T47D (cell line): ENCODE measurements at regions not wholly inside any gene's neighbourhood (a gene's known extent, or its start where the extent isn't known, plus 50 kb on each side); places are given as distances from the start of the nearest gene placed in this dataset.

Experiments used
- DNase-seq, 2 experiments: peaks; one replicate each; pipeline versions ENCODE4 v3.0.0 to v3.0.0-alpha.2; 2011 to 2012; ENCODE audit warnings: low read depth in 1 of 2, low spot score in 1 of 2
- JUND ChIP-seq: IDR thresholded peaks from 2 replicates; pipeline ENCODE4 v1.6.1; 2012; ENCODE audit warnings: low read depth
- in situ Hi-C: cut with HindIII; loops from 2 replicates; pipeline ENCODE4 v1.10.0; 2016; ENCODE audit warnings: low sequenced_read_pairs, low pct_unique_long_range_greater_than_20kb

DNA sequence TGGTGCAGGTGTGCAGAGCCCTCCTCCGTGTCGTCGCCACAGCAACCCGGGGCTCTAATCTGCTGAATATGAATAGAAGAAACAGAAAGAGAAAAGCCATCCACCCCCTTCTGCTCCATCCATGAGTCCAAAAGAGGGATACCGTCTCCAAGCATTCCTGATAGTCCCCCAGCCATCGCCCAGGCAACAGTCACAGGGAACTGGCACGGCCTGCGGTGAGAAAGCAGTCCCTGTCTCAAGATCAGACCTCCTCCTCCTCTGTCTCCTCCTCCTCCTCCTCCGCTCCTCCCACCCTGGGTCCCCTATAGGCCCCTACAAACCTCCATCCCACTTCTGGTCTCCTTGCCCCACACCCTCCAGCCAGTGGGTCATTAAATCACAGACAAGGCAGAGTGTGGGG, 308.1 kb upstream of the MPDZ start:
- TF ChIP-seq JUND: no peak
- in situ Hi-C loops: no loop called here
- no peak for DNase-seq

DNA sequence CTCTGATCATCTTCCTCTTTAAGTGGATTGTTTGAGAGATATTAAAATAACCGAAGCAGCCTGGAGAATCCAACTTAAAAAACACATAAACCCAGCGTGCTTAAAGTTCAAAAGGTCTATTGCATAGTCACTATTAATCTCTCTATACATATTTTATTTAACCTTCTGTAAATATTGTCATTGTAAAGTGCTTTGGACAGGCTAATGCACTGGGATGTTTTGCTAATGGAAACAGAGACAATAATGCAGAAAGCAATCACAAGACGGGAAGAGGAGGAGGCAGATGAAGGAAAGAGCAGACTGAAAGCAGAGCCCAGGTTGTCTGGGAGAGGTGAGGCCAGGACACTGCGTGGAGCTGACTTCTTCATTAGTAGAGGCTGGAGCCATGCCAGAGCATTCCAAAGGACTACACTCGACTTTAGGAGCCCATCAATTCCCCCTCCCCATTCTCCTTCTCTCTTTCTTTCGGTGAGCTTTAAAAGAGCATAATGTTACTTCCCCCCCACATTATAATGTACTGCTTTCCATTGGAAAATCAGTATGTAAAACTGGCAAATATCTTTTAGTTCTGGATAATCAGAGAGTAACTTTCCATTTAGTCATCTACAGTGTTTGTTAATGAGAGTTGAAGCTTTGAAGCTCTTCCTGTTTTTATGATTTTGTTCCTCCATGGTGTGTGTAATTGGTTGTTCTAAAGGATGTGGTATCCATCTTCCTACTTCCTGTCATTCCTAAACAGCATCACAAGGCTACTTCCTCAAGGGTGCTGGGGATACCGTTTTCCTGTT, 307.3 kb upstream of the MPDZ start:
- DNase-seq: peak in 1 of 2 experiments; percentile 5
- no peak for TF ChIP-seq JUND
- in situ Hi-C loops: no loop called here

DNA sequence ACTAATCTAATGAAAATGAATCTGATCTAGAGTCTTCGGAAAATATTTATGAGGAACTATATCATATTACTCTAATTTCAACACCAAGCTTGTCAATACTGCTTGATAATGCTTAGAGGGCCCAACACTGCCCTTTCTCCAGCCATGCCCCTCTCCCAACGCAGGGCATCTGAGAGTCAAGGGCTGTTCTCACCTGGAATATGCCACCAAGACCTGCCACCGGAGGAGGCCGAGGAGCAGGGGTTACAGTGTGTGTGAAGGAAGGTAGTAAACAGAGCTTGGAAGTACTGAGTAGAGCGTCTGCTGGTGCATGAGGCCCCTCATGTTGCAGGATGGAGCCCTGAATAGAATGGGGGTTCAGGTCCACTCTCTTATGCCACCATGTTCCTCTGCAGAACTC, 301.3 kb upstream of the MPDZ start:
- no peak for TF ChIP-seq JUND
- DNase-seq: no peak
- in situ Hi-C loops: no loop called here

DNA sequence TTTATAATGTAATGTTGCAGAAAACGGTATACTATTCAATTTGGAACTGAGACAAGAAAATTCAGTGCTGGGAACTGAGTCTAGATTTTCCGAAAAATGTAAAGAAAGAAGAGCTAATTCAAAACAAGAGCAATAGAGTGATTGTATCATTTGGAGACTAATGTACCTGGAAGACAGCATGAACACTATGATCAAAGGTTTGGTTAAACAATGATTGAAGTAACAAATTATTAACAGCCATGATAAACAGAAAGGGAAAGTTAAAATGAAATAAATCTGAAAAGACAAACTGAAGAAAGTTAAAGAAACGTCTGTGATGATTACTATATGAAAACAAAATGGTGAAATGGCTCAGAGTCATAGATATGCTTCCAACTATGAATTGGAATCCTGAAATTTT, 300.6 kb upstream of the MPDZ start:
- no peak for TF ChIP-seq JUND
- no peak for DNase-seq
- in situ Hi-C loops: no loop called here

DNA sequence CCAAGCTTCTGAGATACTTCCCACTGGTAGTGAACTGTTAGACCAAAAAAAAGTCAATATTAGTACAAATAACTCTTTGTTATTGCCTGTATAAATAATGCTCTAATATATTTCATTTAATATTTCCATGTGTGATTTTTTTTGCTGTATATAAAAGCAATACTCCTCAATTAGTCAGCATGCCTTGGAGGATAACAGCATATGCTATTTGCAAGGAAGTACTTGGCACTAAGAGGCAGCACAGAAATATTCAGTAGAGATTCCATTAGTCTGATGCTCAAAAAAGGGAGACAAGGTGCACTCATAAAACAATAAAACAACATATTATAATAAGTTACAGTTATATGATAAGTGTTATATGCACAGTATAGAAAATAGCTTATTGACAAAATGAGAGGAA, 296.6 kb upstream of the MPDZ start:
- no peak for TF ChIP-seq JUND
- in situ Hi-C loops: no loop called here
- DNase-seq: no peak

DNA sequence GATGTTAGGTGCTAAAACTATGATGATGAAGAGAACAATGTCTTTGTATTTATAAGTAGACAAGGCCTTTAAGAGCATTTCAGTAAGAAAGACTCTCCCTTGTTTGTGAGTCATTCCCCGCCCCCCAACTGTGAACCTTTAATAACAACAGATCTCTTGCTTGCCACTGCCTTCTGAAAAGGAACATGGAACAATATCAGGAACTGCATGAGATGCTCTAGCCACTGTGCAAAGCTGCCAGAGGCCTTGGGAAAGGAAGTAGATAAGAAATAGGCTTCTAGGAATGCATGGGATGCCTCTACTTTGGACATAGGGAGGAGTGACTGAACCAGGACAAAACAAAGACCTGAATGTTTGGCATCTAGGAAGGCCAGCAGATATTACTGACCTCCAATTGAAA, 296.1 kb upstream of the MPDZ start:
- in situ Hi-C loops: no loop called here

DNA sequence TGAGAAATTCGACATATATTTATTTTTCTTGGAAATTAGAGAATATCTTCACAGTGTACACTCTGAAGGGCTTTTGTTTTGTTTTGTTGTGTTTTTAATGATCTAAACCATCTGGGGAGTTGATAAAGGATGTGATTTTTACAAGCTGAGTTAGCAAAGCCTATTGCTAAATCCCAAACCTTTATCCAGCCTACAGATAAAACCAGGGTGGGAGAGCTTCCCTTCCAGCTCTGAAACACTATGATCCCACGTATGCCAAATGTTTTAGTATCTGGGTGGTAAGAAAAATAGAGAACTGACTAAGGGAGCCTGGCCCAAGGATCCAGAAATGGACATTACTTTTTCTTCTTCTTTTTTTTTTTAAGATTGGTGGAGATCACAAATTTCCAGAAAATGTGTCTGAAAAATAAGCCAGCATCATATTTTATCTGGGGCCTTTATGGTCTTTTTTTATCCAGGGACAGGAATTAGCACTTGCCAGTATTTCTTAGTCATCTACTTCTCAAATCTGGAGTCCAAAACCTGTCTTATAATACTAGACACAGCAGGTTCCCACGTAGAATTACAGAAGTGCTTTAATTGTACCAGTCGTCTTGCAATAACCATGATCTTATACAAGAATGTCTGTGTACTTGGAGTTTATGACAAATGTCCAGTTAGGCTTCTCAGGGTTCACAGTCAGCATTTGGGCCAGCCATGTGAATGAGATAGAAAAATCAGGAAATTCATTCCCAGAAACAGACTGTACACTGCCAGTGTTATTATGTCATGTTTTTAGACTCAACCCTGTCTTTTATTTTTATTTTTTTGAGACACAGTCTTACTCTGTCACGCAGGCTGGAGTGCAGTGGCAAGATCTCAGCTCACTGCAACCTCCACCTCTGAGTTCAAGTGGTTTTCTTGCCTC, 290.8 kb upstream of the MPDZ start:
- in situ Hi-C loops: no loop called here
- DNase-seq: no peak
- no peak for TF ChIP-seq JUND

More for the DNA sequence above, 296.1 kb upstream of the MPDZ start:
- no peak for TF ChIP-seq JUND
- no peak for DNase-seq

DNA sequence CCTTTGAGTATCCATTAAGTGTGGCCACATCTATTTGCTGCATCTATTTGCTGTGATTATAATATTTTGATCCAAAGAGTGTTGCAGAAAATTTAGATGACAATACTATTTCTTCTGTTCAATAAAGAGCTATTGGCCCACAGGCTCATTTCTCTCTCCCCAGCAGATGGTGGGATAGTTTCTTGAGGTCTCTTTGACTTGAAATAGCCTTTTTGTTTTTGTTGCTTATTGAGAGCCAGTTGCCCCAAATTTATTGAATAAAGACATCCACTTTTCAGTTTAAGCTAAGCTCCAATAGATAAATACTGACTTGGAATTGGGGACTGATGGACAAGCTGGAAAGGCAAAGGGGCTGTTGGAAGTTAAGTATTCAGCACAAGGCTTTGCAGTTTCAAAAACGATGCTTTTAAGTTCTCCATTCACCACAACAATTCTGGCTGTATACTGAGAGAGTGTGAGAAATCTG, 290.1 kb upstream of the MPDZ start:
- in situ Hi-C loops: no loop called here
- TF ChIP-seq JUND: no peak

DNA sequence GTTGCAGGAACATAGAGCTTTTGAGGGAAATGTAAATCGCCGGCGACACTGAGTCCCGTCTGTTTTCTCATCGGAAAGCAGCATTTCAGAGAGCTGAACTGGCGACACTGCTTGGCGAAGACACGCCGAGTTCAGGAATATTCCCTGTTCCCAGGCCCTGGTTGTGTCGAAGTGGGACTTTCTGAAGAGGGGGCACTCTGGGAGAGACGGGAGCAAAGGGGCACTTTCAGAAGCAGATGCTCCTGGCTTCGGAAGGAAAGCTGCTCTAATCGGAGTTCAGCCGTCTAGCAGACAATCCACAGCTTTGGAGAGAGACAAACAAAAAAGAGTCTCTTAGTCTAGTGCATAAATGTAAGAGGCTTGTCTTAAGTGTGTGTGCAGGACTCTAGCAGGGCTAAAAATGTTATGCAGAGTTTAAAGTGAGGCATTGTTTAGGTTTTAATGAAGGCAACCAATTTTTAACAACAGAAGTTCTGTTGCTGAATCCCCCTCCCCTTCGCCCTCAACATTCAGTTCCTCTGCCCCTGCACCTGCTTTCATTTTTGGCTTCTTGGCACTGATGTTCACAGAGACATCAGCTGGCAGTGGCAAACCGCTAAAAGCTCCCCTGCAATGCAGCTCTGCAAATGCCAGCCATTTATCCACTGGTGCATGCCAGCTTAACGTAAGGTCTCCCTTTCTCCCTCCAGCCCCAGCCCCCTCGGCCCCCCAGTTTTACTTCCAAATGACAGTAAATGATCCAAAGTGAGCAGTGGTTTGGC, 289.5 kb upstream of the MPDZ start:
- no peak for DNase-seq
- no peak for TF ChIP-seq JUND
- in situ Hi-C loops: no loop called here

More for the DNA sequence above, 290.1 kb upstream of the MPDZ start:
- DNase-seq: no peak

DNA sequence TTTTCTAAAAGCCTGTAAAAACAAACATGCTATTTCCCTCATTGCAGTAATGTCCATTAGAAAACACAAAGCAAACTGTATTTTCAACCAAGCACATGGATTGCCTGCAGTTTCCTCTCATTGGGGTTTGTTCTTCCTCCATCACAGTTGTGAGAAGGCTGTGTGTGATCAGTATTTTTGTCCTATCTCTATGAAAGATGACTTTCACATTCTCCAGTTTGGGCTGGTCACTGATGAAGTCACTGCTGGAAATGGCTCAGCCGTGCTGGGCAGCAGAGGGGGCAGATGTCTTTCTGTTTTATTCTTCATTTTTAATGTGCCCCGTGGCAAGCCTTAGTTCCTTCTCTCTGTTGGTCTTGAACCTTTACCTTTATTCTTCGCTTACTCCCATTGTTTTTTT, 288.9 kb upstream of the MPDZ start:
- DNase-seq: no peak
- no peak for TF ChIP-seq JUND
- in situ Hi-C loops: no loop called here

DNA sequence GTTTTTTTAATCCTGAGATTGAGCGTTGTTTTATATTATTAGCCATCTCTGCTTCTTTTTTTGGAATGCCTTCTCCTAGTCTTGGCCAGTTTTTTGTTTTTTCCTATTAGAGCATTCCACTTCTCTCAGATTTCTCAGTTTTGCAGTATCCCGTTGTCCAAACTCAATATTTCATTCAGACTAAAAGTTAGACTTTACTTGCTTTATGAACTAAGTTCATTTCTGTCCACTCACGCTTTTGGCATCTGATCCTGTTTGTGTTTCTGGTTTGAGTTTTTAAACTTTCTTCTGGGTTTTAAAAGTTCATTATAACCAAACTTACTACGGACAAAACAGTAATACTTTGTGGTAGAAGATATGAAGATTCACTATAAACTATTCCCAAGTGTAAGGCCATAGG, 288.3 kb upstream of the MPDZ start:
- DNase-seq: no peak
- no peak for TF ChIP-seq JUND
- in situ Hi-C loops: no loop called here

DNA sequence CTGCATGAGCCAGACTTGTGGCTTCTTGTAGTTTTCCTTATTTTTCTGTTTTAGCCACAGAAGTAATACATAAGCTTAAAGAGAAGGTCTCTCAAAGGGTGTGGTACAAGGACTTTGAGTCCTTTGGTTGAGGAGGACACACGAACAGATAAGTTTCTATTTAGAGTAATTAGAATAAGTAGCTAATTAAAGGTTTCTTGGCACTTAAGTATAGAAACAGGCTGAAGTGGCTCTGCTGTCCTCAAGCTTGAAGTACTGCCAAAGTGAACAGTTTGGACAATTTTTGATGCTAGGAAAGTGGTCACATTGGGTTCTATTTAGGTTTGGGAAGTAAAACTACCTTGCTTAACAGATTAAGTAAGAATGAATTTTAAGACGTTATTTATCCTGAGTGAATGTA, 278.3 kb upstream of the MPDZ start:
- TF ChIP-seq JUND: no peak
- no peak for DNase-seq
- in situ Hi-C loops: no loop called here
